Esophagus squamous epithelium (tissue), 5 donors: ENCODE measurements at regions not wholly inside any gene's neighbourhood (a gene's known extent, or its start where the extent isn't known, plus 50 kb on each side); places are given as distances from the start of the nearest gene placed in this dataset.
A peak's percentile ranks its signal among the peaks of the same experiment; 100 is the strongest.

Experiments used
- DNase-seq: peaks from one replicate; lab custom pipeline; 2025; lab: John Stamatoyannopoulos, UW
- H3K27ac ChIP-seq, 4 donors: fragments of 200-600 bp; sonication (generic); one replicate each; pipeline ENCODE4 v1.5.1; 2016 to 2019; ENCODE audit warnings: mild to moderate bottlenecking in 1 of 4
- H3K27me3 ChIP-seq, 4 donors: fragments of 200-600 bp; sonication (generic); 1 replicate in 3 of 4; 2 replicates in 1 of 4; pipeline versions ENCODE4 v1.5.1 to v1.6.0; 2017 to 2021; ENCODE audit warnings: antibody characterized with exemption in 1 of 4
- H3K36me3 ChIP-seq, 3 donors: fragments of 200-600 bp; sonication (generic); one replicate each; pipeline ENCODE4 v1.5.1; 2016 to 2019
- H3K4me1 ChIP-seq, 3 donors: fragments of 200-600 bp; sonication (generic); one replicate each; pipeline ENCODE4 v1.5.1; 2017 to 2019
- H3K4me3 ChIP-seq, 4 donors: fragments of 200-600 bp; sonication (generic); 1 replicate in 3 of 4; 2 replicates in 1 of 4; pipeline ENCODE4 v1.5.1; 2016 to 2019; ENCODE audit warnings: mild to moderate bottlenecking in 2 of 4, moderate library complexity in 1 of 4
- H3K9me3 ChIP-seq, 3 donors: fragments of 200-600 bp; sonication (generic); one replicate each; pipeline ENCODE4 v1.5.1; 2016 to 2019
- POLR2A ChIP-seq, 4 donors: fragments of 450-650 bp; IDR thresholded peaks; one replicate each; pipeline ENCODE4 v1.6.1; 2017; ENCODE audit warnings: antibody characterized with exemption in 4 of 4, mild to moderate bottlenecking in 4 of 4, moderate library complexity in 3 of 4
- whole genome bisulfite sequencing, 2 donors: methylation state at CpG; one replicate each; pipeline ENCODE4 v1.1.5; 2018; 5-methylcytosine and 5-hydroxymethylcytosine counted together
- intact Hi-C: fragments of 100-400 bp; cut with DNase I; formaldehyde crosslinking; loops from one replicate; pipeline ENCODE4 v1.15.0; 2022
- TF ChIP-seq, protein P1 (sequence below), 6 experiments: fragments of 450-650 bp in 4 of 6; fragments of 200-600 bp in 2 of 6; sonication (generic) in 2 of 6; IDR thresholded peaks; one replicate each; pipeline ENCODE4 v1.5.1; 2016 to 2019; ENCODE audit warnings: antibody characterized with exemption in 6 of 6, mild to moderate bottlenecking in 4 of 6, moderate library complexity in 4 of 6
- donor health status: DM: yes; HTN: yes; CAD: no.

DNA sequence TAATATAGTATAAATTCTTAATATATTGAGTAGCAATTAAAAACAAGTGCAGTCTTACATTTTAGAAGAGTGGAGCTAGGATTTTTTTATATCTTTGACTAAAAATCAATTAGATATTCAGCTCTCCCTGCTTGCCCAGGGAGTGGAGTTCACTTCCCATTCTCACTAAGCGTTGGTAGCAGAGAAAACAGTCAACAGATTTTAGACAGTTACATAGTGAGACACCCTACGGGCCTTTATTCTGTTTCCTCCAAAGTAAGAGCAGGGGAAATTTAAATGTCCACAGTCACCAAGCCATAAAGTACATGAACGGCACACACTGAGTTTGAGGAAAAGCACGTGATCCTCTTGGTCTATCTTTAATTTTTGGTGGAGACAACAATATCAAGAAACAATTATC lies 131.6 kb upstream of the PLEKHG7 start:
- no peaks in the 10 kb centered on the region for H3K9me3 ChIP-seq

DNA sequence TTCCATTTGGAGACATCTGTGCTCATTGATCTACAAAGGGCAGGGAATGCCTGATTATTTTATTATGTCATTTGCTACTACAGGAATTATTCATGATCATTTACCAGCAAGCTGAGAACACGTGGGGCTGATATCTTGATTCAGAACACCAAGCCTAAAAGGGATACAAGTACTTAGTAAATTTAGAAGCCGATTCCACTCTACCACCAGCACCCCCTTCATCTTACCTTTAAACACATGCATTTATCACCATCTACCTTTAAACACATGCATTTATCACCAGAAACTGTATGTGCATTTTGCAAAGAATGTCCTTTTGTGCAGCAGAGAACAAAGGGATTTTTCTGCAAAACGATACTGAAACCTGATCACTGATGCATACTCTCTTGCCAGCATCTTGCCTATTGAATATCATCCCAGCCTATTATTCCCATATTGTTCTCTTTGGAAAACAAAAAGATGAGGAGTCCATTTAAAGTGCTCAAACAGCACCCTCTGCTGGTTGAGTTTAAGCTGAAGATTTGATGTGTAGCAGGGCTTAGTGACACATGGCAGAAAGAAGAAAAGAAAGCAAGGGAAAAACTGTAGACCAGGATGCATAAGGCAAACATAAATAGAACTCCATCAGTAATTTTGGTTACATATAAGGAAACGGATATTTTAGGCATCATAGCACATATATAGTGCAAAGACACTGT lies 132.6 kb upstream of the PLEKHG7 start:
- Histone ChIP-seq H3K27me3 (no peaks in the 10 kb centered on the region), H3K4me3 (no peak overlapping the region), H3K36me3 (no peaks in the 10 kb centered on the region), H3K27ac (peak overlapping the region in 1 of 4 donors; percentile 10), H3K4me1 (peaks cover 0 to 21% (median 0%) of the 10 kb centered on the region in 3 donors), H3K9me3 (no peaks in the 10 kb centered on the region)
- 2 to 4% methylated on average over 4 of the region's 4 CpGs for WGBS, 2 donors
- no peak for DNase-seq
- intact Hi-C loops = loop anchor here (5.0 to 10.0 kb wide), 3 partner anchors 77 to 1185 kb away; partner anchors contain the start of gene BTG1
- no peak for TF ChIP-seq POLR2A (IDR thresholded peaks at IDR 0.05)
- TF ChIP-seq, protein P1, sequence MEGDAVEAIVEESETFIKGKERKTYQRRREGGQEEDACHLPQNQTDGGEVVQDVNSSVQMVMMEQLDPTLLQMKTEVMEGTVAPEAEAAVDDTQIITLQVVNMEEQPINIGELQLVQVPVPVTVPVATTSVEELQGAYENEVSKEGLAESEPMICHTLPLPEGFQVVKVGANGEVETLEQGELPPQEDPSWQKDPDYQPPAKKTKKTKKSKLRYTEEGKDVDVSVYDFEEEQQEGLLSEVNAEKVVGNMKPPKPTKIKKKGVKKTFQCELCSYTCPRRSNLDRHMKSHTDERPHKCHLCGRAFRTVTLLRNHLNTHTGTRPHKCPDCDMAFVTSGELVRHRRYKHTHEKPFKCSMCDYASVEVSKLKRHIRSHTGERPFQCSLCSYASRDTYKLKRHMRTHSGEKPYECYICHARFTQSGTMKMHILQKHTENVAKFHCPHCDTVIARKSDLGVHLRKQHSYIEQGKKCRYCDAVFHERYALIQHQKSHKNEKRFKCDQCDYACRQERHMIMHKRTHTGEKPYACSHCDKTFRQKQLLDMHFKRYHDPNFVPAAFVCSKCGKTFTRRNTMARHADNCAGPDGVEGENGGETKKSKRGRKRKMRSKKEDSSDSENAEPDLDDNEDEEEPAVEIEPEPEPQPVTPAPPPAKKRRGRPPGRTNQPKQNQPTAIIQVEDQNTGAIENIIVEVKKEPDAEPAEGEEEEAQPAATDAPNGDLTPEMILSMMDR (IDR thresholded peaks at IDR 0.05) = peak; percentile 70 to 91 (median 86)

More for the DNA sequence above, 131.6 kb upstream of the PLEKHG7 start:
- Histone ChIP-seq H3K36me3 (no peaks in the 10 kb centered on the region), H3K27ac (no peak overlapping the region), H3K4me3 (no peak overlapping the region), H3K27me3 (no peaks in the 10 kb centered on the region), H3K4me1 (peaks cover 0 to 21% (median 0%) of the 10 kb centered on the region in 3 donors)
- no peak for TF ChIP-seq POLR2A (IDR thresholded peaks at IDR 0.05)
- TF ChIP-seq, protein P1 (IDR thresholded peaks at IDR 0.05) = no peak
- 65 to 85% methylated on average over 4 of the region's 4 CpGs for WGBS, 2 donors
- intact Hi-C loops = loop anchor here (5.0 to 10.0 kb wide), 3 partner anchors 76 to 1186 kb away; partner anchors contain the start of gene BTG1
- DNase-seq = no peak

DNA sequence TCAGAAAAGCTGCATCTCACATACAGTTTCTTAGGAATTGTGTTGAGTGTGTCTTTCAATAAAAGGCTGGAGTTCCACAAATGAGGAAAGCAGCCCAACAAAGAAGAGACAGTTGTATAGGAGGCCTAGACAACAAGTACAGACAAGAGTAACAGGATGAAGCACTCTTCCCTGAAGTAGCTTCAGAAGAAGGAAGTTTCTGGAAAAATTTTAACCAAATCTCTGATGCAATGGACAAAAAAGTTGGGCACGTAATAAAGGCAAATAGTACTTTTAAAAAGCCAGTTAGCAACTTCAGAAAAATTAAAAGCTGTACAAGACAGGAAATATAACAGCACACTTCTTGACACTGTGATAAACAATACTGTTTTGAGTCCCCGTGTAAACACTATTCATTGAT lies 134.1 kb upstream of the PLEKHG7 start:
- Histone ChIP-seq H3K9me3 (no peaks in the 10 kb centered on the region), H3K4me1 (peaks cover 0 to 16% (median 0%) of the 10 kb centered on the region in 3 donors), H3K36me3 (no peaks in the 10 kb centered on the region), H3K4me3 (no peak overlapping the region), H3K27ac (no peak overlapping the region), H3K27me3 (no peaks in the 10 kb centered on the region)
- intact Hi-C loops = no loop called here
- no peak for DNase-seq
- TF ChIP-seq POLR2A (IDR thresholded peaks at IDR 0.05) = no peak
- TF ChIP-seq, protein P1 (IDR thresholded peaks at IDR 0.05) = no peak
- 37 to 46% methylated on average over 2 of the region's 2 CpGs for WGBS, 2 donors

GRCh38 chr12:92566448-92567019 lies 136.3 kb upstream of the PLEKHG7 start:
- intact Hi-C loops = no loop called here
- no peak for DNase-seq
- Histone ChIP-seq H3K4me3 (no peak overlapping the region), H3K27me3 (no peaks in the 10 kb centered on the region), H3K27ac (no peak overlapping the region), H3K9me3 (no peaks in the 10 kb centered on the region), H3K36me3 (no peaks in the 10 kb centered on the region), H3K4me1 (peaks cover 0 to 28% (median 10%) of the 10 kb centered on the region in 3 donors)
- TF ChIP-seq, protein P1 (IDR thresholded peaks at IDR 0.05) = no peak
- TF ChIP-seq POLR2A (IDR thresholded peaks at IDR 0.05) = no peak

GRCh38 chr12:92563819-92564218 lies 139.0 kb upstream of the PLEKHG7 start:
- WGBS, 2 donors = 13 to 48% methylated on average over 1 of the region's 1 CpG
- no peak for DNase-seq
- H3K27ac ChIP-seq = no peak overlapping the region
- intact Hi-C loops = no loop called here
- no peak for TF ChIP-seq POLR2A (IDR thresholded peaks at IDR 0.05)
- TF ChIP-seq, protein P1 (IDR thresholded peaks at IDR 0.05) = no peak
- H3K4me3 ChIP-seq = no peak overlapping the region
- H3K9me3 ChIP-seq = no peaks in the 10 kb centered on the region
- H3K36me3 ChIP-seq = no peaks in the 10 kb centered on the region
- peaks cover 0 to 31% (median 17%) of the 10 kb centered on the region in 3 donors for H3K4me1 ChIP-seq
- no peaks in the 10 kb centered on the region for H3K27me3 ChIP-seq
